Cardiac fibroblast (primary cell): ENCODE measurements at regions not wholly inside any gene's neighbourhood (a gene's known extent, or its start where the extent isn't known, plus 50 kb on each side); places are given as distances from the start of the nearest gene placed in this dataset.
"Not testable (repeated sequence)": the region's sequence is repeated elsewhere in the genome, so short reads cannot be mapped to it uniquely, and the experiment has no call there.

ENCODE experiments used
- DNase-seq, 2 donors: peaks; one replicate each; pipeline versions ENCODE4 v3.0.0 to v3.0.0-alpha.2; 2010; ENCODE audit warnings: low read depth in 2 of 2
- H3K4me3 ChIP-seq, 2 donors: replicated peaks in 1 of 2; 1 replicate in 1 of 2; 2 replicates in 1 of 2; pipeline ENCODE4 v1.5.1; 2011; ENCODE audit warnings: low read depth in 2 of 2, low read length in 2 of 2, mild to moderate bottlenecking in 2 of 2, moderate library complexity in 1 of 2
- TF ChIP-seq, protein P1 (sequence below): IDR thresholded peaks from one replicate; pipeline ENCODE4 v1.5.1; 2011; ENCODE audit warnings: low read depth, mild to moderate bottlenecking, low read length, inconsistent platforms

DNA sequence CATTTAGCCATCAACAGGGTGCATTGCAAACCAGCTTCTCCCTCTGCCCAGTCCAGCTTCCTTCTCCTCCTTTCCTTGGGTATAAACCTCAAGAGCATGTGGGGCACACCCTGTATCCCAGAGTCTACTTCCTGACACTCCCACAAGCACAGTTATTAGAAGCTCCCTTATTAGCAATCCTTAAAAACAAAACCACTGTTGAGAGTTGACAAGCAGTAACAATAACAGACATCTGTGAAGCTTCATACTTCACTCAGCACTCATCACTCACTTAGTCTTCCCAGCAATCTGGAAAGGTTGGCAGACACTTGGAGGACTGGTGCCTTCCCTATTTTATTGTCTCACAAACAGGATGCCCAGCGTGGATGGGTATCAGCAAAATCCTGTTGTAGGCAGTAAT is 155.5 kb upstream of the PROK2 start:
- no peak for DNase-seq
- TF ChIP-seq, protein P1, sequence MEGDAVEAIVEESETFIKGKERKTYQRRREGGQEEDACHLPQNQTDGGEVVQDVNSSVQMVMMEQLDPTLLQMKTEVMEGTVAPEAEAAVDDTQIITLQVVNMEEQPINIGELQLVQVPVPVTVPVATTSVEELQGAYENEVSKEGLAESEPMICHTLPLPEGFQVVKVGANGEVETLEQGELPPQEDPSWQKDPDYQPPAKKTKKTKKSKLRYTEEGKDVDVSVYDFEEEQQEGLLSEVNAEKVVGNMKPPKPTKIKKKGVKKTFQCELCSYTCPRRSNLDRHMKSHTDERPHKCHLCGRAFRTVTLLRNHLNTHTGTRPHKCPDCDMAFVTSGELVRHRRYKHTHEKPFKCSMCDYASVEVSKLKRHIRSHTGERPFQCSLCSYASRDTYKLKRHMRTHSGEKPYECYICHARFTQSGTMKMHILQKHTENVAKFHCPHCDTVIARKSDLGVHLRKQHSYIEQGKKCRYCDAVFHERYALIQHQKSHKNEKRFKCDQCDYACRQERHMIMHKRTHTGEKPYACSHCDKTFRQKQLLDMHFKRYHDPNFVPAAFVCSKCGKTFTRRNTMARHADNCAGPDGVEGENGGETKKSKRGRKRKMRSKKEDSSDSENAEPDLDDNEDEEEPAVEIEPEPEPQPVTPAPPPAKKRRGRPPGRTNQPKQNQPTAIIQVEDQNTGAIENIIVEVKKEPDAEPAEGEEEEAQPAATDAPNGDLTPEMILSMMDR: no peak
- H3K4me3 ChIP-seq: no peak overlapping the region

DNA sequence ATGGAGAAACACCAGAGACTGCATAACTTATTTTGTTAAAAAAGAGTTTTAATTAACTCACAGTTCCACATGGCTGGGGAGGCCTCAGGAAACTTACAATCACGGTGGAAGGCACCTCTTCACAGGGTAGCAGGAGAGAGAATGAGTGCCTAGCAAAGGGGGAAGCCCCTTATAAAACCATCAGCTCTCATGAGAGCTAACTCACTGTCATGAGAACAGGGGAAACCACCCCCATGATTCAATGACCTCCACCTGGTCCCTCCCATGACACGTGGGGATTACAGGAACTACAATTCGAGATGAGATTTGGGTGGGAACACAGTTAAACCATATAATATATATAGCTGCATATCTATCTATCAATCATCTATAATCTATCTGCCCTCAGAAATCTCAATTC is 153.1 kb upstream of the PROK2 start:
- not testable (repeated sequence) for H3K4me3 ChIP-seq, DNase-seq

DNA sequence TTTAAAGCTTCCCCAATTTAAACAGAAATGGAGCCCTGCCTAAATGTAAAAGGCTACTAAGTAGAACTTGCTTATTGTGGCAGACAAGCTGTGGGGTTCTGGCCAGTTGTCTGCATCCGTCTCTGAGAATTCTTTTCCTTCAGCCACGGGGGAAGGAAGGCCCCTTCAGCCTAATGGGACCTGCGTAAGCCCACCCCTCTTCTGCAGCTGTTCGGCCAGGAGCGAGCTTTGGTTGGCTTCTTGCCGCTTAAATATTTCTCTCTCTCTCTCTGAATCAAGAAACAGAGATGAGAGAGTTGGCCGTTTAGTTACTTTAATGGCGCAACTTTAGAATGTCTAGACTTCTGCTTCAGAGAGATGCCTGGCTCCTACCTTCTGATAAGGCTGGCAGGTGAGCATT is 151.7 kb upstream of the PROK2 start:
- no peak overlapping the region for H3K4me3 ChIP-seq
- TF ChIP-seq, protein P1: no peak
- no peak for DNase-seq

DNA sequence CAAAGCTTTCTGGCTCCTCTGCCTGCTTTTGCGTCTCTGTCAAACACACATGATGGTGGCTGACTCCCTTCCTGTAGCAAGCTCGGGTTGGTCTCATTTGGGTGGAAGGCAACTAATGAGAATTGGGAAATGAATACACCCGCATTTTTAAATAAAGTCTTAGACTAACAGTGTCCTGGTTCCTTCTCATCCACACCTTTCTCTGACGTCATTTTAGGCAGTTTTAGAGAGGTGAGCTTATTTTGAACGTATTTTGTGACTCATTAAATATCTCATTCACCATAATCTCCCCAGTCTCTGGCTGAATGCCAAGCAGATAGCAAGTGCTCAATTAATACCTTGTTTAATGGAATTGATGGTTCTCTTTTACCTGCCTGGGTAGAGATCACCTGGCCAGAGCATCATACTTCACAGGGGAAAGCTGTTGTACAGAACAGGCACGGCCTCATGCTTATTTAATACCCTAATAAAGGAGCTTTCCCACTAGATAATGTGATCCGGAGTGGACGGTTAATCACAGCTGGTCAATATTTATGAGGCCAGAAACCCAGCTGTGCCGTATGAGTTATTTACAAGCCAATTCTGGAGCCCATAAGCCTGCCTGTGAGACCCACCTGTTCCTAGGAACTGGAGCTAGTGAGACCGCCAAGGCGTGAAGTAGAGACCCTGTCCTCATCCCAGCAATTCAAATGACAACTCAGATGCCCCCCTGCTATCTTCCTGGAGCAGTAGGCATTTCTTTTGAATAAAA is 149.7 kb upstream of the PROK2 start:
- DNase-seq: no peak
- TF ChIP-seq, protein P1: no peak
- H3K4me3 ChIP-seq: no peak overlapping the region

DNA sequence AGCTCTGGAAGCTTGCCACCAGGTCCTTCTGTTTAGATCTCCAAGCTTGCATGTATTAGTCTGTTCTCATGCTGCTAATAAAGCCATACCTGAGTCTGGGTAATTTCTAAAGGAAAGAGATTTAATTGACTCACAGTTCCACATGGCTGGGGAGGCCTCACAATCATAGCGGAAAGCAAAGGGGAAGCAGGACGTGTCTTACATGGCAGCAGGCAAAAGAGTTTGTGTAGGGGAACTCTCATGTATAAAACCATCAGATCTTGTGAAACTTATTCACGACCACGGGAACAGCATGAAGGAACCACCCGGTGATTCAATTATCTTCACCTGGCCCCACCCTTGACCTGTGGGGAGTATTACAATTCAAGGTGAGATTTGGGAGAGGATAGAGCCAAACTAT is 147.0 kb upstream of the PROK2 start:
- TF ChIP-seq, protein P1: no peak
- no peak for DNase-seq
- H3K4me3 ChIP-seq: no peak overlapping the region

DNA sequence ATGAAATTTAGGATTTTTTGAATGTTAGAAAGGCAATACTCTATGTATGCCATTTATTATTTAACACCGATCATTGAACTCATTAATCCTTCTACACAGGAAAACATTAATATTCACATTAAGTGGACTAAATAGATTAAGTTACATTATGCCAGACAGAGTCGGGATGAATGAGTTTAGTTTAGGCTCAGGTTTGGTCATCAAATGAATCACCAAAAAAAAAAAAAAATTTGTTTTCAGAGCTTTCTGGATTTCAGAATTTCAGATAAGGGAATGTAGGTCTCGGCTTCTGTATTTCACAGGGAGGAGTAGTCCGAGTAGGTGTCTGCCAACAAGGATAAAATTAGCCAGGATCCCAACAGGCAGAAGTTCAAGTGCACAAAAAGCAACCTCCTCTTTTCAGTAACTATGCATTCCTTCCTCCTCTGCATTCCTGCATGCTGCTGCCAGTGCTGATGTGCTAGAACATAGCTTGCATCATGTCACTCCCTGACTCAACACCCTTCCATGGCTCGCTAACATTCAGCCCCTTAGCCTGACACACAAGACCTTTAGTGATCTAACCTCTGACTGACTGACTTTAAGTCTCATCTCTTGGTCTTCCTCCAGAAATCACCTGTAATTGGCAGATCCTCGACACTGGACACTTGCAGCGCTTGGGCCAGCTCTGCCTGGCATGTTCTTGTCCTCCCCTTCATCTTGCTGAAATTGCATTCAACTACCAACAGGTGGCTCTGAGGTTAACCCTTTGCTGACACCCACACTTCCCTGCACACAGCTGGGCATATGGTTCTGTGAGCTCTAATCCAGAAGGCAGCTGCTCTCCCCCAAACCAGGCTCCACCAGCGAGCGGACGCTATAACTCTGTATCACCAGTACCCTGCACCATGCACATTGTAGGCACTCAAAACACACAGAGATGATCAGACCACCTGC is 145.4 kb upstream of the PROK2 start:
- DNase-seq: peak; percentile 76 to 81
- H3K4me3 ChIP-seq: no peak overlapping the region
- TF ChIP-seq, protein P1: peak; percentile 22

DNA sequence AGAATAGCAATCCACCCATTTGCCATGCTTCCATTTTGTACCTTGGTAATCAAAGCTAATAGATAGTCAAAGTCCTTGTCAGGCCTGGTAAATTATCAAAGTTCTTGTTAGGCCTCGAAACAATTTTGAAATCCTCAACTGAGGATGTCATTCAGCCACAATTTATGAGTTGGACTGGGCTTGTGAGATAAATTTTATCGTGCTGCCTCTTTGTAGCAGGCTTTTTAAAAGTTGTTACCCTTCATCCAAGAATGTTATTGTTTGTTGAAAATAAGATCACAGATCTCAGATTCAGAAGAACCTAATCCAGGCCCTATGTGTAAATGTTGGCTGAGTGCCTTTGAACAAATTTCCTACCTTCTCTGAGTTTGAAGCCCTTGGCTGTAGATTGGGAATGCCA is 143.3 kb upstream of the PROK2 start:
- TF ChIP-seq, protein P1: no peak
- no peak overlapping the region for H3K4me3 ChIP-seq
- no peak for DNase-seq
